Type B pancreatic cell (in vitro differentiated cells): ENCODE measurements at regions not wholly inside any gene's neighbourhood (a gene's known extent, or its start where the extent isn't known, plus 50 kb on each side); places are given as distances from the start of the nearest gene placed in this dataset.

Experiments
- DNase-seq: peaks from one replicate; pipeline ENCODE4 v3.0.0; 2021; ENCODE audit warnings: mixed read lengths; ENCODE audit not compliant: unreplicated experiment; ENCODE audit errors: extremely low spot score
- H3K27ac Mint-ChIP-seq: 2 replicates; pipeline ENCODE4 v1.8.0; 2021; ENCODE audit warnings: mild to moderate bottlenecking, mixed read lengths
- H3K27me3 Mint-ChIP-seq: 2 replicates; pipeline ENCODE4 v1.8.0; 2021; ENCODE audit warnings: mixed read lengths
- H3K36me3 Mint-ChIP-seq: 2 replicates; pipeline ENCODE4 v1.8.0; 2021; ENCODE audit warnings: mixed read lengths
- H3K4me1 Mint-ChIP-seq: one replicate; pipeline ENCODE4 v1.8.0; 2021; ENCODE audit warnings: mixed read lengths; ENCODE audit not compliant: unreplicated experiment
- H3K4me3 Mint-ChIP-seq: 2 replicates; pipeline ENCODE4 v1.8.0; 2021; ENCODE audit warnings: mild to moderate bottlenecking, mixed read lengths
- H3K9me3 Mint-ChIP-seq: 2 replicates; pipeline ENCODE4 v1.8.0; 2021; ENCODE audit warnings: mixed read lengths
- CTCF ChIP-seq: fragments of 200-600 bp; sonication (generic); conservative IDR thresholded peaks from 2 replicates; pipeline ENCODE4 v1.5.0; 2021; ENCODE audit warnings: antibody characterized with exemption, mild to moderate bottlenecking

- Mint-ChIP-seq H3K27ac (no peak overlapping the region), H3K27me3 (no peaks in the 10 kb centered on the region), H3K36me3 (no peaks in the 10 kb centered on the region), H3K4me1 (no peaks in the 10 kb centered on the region), H3K4me3 (no peak overlapping the region), H3K9me3 (no peaks in the 10 kb centered on the region)
- no peak for TF ChIP-seq CTCF
- no peak for DNase-seq
Observed at GRCh38 chr2:133666621-133667020, 98.4 kb upstream of the NCKAP5 start.

DNA sequence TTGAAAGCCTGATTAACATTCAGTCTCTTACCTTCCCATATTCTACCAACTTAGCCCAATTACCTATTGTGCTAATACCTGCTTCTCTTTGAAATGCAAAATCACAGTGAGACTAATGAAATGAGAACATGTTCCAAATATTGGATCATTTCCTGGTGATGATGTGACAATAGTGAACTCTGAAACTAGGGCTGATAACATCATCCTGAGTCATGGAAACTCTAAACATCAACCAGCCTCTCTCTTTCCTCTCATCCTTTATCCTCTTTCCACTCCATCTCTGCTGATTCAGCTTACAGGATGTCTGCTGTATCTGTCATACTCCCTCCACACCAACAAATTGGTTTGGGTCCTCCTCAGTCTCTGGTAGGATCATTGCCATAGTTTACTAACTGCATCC, 98.8 kb upstream of the NCKAP5 start:
- TF ChIP-seq CTCF = no peak
- Mint-ChIP-seq H3K4me1 (no peaks in the 10 kb centered on the region), H3K4me3 (no peak overlapping the region), H3K27ac (no peak overlapping the region), H3K9me3 (no peaks in the 10 kb centered on the region), H3K27me3 (no peaks in the 10 kb centered on the region), H3K36me3 (no peaks in the 10 kb centered on the region)
- no peak for DNase-seq

DNA sequence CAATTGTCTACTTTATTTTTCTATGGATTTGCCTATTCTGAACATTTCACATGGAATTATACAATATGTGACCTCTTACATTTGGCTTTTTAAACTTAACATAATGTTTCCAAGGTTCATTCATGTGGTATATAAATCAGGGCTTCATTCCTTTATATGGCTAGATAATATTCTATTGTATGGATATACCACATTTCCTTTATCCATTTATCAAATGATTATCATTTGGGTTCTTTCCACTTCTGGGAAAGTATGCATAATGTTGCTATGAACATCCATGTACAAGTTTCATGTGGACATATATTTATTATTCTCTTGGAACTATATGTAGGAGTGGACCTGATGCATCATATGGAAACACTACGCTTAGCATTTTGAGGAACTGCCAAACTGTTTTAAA, 99.7 kb upstream of the NCKAP5 start:
- Mint-ChIP-seq H3K4me1 (peaks cover 1% of the 10 kb centered on the region), H3K4me3 (no peak overlapping the region), H3K9me3 (no peaks in the 10 kb centered on the region), H3K27me3 (no peaks in the 10 kb centered on the region), H3K27ac (no peak overlapping the region), H3K36me3 (no peaks in the 10 kb centered on the region)
- no peak for TF ChIP-seq CTCF
- no peak for DNase-seq

- no peaks in the 10 kb centered on the region for H3K9me3 Mint-ChIP-seq
- H3K36me3 Mint-ChIP-seq = no peaks in the 10 kb centered on the region
- H3K27ac Mint-ChIP-seq = no peak overlapping the region
- H3K4me1 Mint-ChIP-seq = peaks cover 7% of the 10 kb centered on the region
- TF ChIP-seq CTCF = no peak
- H3K27me3 Mint-ChIP-seq = no peaks in the 10 kb centered on the region
- no peak for DNase-seq
- no peak overlapping the region for H3K4me3 Mint-ChIP-seq
Observed at GRCh38 chr2:133668547-133668946, 100.3 kb upstream of the NCKAP5 start.

DNA sequence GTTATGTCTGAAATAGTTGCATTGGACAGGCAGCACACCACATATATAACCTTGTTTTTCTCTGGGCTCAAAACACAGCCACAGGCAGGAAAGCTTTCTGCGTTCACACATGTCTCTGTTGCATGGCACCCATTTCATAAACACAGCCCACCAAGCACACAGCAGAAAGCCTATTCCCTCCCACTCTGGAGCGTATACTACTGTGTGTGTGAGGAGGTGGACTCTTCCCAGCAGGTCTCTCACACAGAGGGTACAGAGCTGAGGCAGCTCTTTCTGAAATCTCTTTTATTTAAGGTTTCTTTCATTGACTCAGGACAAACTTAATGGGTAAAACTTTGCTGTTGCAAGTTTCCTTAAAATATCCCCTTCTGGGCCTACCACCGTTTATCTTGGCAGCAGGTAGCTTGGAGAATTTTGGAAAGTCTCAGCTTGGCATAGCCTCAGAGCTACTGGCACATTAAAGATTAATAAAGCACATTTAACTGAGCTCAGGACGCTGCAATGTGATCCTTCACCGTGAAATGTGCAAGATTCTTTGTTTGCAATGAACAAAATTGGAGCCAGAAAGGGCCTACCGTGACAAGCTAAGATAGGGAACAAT, 105.1 kb upstream of the NCKAP5 start:
- H3K27ac Mint-ChIP-seq = no peak overlapping the region
- H3K4me1 Mint-ChIP-seq = peaks cover 32% of the 10 kb centered on the region
- no peaks in the 10 kb centered on the region for H3K27me3 Mint-ChIP-seq
- no peak for DNase-seq
- H3K4me3 Mint-ChIP-seq = peak overlapping the region; percentile 80
- no peak for TF ChIP-seq CTCF
- H3K36me3 Mint-ChIP-seq = no peaks in the 10 kb centered on the region
- peaks cover 2% of the 10 kb centered on the region for H3K9me3 Mint-ChIP-seq

DNA sequence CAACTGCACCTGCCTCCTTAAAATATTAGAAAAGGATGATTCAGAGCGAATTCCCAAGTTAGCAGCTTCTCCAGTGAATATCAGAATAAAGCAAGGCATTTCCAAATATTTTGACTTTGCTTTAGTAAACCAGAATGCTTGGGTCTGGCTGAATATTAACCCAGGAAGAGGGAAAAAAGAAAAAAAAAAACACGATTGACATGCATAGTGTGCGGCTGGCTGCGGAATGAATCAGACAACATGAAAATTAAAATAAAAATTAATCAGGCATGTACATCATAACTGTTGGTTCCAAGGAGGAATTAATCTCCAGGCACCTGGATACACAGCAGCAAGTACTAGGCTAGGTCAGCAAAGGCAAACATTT, 105.8 kb upstream of the NCKAP5 start:
- peak overlapping the region; percentile 80 for H3K4me3 Mint-ChIP-seq
- H3K4me1 Mint-ChIP-seq = peaks cover 35% of the 10 kb centered on the region
- peak overlapping the region; percentile 77 for H3K27ac Mint-ChIP-seq
- no peak for TF ChIP-seq CTCF
- no peak for DNase-seq
- H3K36me3 Mint-ChIP-seq = no peaks in the 10 kb centered on the region
- H3K27me3 Mint-ChIP-seq = no peaks in the 10 kb centered on the region
- peaks cover 4% of the 10 kb centered on the region for H3K9me3 Mint-ChIP-seq
